Suprapubic skin (tissue), 4 donors: ENCODE measurements at regions not wholly inside any gene's neighbourhood (a gene's known extent, or its start where the extent isn't known, plus 50 kb on each side); places are given as distances from the start of the nearest gene placed in this dataset.
A peak's percentile ranks its signal among the peaks of the same experiment; 100 is the strongest.

Experiments used
- DNase-seq, 2 donors: peaks; one replicate each; pipeline ENCODE4 v3.0.0-alpha.2; 2019; ENCODE audit warnings: low spot score in 2 of 2
- H3K27ac ChIP-seq: fragments of 200-600 bp; sonication (generic); one replicate; pipeline ENCODE4 v1.5.1; 2019
- H3K27me3 ChIP-seq: fragments of 200-600 bp; sonication (generic); one replicate; pipeline ENCODE4 v1.5.1; 2019
- H3K36me3 ChIP-seq: fragments of 200-600 bp; sonication (generic); one replicate; pipeline ENCODE4 v1.5.1; 2019
- H3K4me1 ChIP-seq: fragments of 200-600 bp; sonication (generic); one replicate; pipeline ENCODE4 v1.5.1; 2019
- H3K4me3 ChIP-seq: fragments of 200-600 bp; sonication (generic); one replicate; pipeline ENCODE4 v1.5.1; 2019; ENCODE audit warnings: mild to moderate bottlenecking
- H3K9me3 ChIP-seq: fragments of 200-600 bp; sonication (generic); one replicate; pipeline ENCODE4 v1.5.1; 2019
- CTCF ChIP-seq, 2 donors: fragments of 200-600 bp in 1 of 2; fragments of 450-650 bp in 1 of 2; sonication (generic) in 1 of 2; IDR thresholded peaks; one replicate each; pipeline ENCODE4 v1.5.1; 2016 to 2019; ENCODE audit warnings: antibody characterized with exemption in 2 of 2, mild to moderate bottlenecking in 1 of 2, moderate library complexity in 1 of 2
- EP300 ChIP-seq: sonication (generic); formaldehyde crosslinking; IDR thresholded peaks from one replicate; pipeline ENCODE4 v1.6.1; 2017; ENCODE audit warnings: antibody characterized with exemption
- POLR2A ChIP-seq, 2 donors: fragments of 450-650 bp; IDR thresholded peaks; one replicate each; pipeline ENCODE4 v1.6.1; 2017; ENCODE audit warnings: antibody characterized with exemption in 2 of 2, mild to moderate bottlenecking in 2 of 2, moderate library complexity in 2 of 2
- POLR2AphosphoS5 ChIP-seq, 3 donors: sonication (generic); formaldehyde crosslinking; IDR thresholded peaks; one replicate each; pipeline ENCODE4 v1.6.1; 2017; ENCODE audit warnings: antibody characterized with exemption in 3 of 3
- WGBS: methylation state at CpG from one replicate; pipeline ENCODE4 v1.1.5; 2018; 5-methylcytosine and 5-hydroxymethylcytosine counted together

GRCh38 chr6:26284537-26285142 is 80.4 kb upstream of the BTN3A2 start:
- Histone ChIP-seq H3K9me3 (no peaks in the 10 kb centered on the region), H3K4me1 (peaks cover 15% of the 10 kb centered on the region)
- under 1% methylated on average over 23 of the region's 23 CpGs for WGBS

GRCh38 chr6:26285143-26286134 is 79.6 kb upstream of the BTN3A2 start:
- under 1% methylated on average over 51 of the region's 53 CpGs for WGBS
- TF ChIP-seq EP300 (no peak), POLR2AphosphoS5 (IDR thresholded peaks at IDR 0.05) (peak; percentile 30 to 90 (median 88)), POLR2A (IDR thresholded peaks at IDR 0.05) (peak; percentile 51 to 68), CTCF (IDR thresholded peaks at IDR 0.05) (no peak)
- H3K4me1 ChIP-seq, result peaks cover 15% of the 10 kb centered on the region
- H3K27me3 ChIP-seq, result no peaks in the 10 kb centered on the region
- peak overlapping the region; percentile 95 for H3K27ac ChIP-seq
- DNase-seq, result peak; percentile 98
- H3K36me3 ChIP-seq, result no peaks in the 10 kb centered on the region
- H3K9me3 ChIP-seq, result no peaks in the 10 kb centered on the region
- H3K4me3 ChIP-seq, result peak overlapping the region; percentile 62

More at GRCh38 chr6:26284537-26285142, 80.4 kb upstream of the BTN3A2 start:
- Histone ChIP-seq H3K27me3 (no peaks in the 10 kb centered on the region), H3K36me3 (no peaks in the 10 kb centered on the region), H3K4me3 (peak overlapping the region; percentile 62), H3K27ac (peak overlapping the region; percentile 95)
- TF ChIP-seq POLR2AphosphoS5 (IDR thresholded peaks at IDR 0.05) (no peak), CTCF (IDR thresholded peaks at IDR 0.05) (no peak), EP300 (no peak), POLR2A (IDR thresholded peaks at IDR 0.05) (no peak)
- peak; percentile 80 to 85 for DNase-seq

DNA sequence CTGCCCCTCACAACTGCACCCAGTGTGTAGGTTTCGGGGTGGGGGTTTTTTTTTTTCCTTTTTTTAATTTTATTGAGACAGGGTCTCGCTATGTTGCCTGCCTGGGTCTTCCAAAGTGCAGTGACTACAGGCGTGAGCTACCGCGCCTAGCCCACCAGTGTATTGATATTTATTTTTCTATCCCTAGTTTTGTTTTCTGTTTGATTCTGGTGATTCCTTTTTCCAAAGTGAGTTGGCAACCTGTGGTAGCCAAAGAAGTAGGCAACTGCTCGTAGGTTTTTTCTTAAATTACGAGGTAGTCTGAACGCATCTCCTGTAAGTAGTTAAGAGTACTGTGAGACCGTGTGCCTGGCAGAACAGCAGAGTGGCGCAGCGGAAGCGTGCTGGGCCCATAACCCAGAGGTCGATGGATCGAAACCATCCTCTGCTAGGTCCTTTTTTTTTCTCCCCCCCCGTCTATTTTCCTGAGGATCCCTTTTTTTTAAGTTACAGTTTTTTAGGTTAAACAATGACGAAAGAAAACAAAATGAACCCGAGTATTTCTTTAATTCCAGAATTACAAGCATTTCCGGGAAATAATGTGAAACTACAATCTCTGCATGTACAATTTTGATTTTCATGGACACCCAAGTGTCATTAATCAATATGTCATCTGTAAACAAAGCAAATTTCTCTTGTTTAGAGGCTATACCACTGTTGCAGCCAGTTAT is 78.7 kb upstream of the BTN3A2 start:
- TF ChIP-seq EP300 (no peak), POLR2AphosphoS5 (IDR thresholded peaks at IDR 0.05) (peak; percentile 56 to 95 (median 84))
- peaks cover 15% of the 10 kb centered on the region for H3K4me1 ChIP-seq
- WGBS, result 3% methylated on average over 18 of the region's 18 CpGs
- DNase-seq, result peak in 1 of 2 donors; percentile 80
- H3K27me3 ChIP-seq, result no peaks in the 10 kb centered on the region
- no peaks in the 10 kb centered on the region for H3K36me3 ChIP-seq
- H3K9me3 ChIP-seq, result no peaks in the 10 kb centered on the region
- H3K27ac ChIP-seq, result peak overlapping the region; percentile 95
- peak overlapping the region; percentile 62 for H3K4me3 ChIP-seq

- peaks cover 15% of the 10 kb centered on the region for H3K4me1 ChIP-seq
- no peaks in the 10 kb centered on the region for H3K36me3 ChIP-seq
- 80% methylated on average over 6 of the region's 6 CpGs for WGBS
- no peaks in the 10 kb centered on the region for H3K9me3 ChIP-seq
- no peaks in the 10 kb centered on the region for H3K27me3 ChIP-seq
- no peak overlapping the region for H3K4me3 ChIP-seq
- DNase-seq, result no peak
- TF ChIP-seq CTCF (IDR thresholded peaks at IDR 0.05) (no peak), POLR2A (IDR thresholded peaks at IDR 0.05) (no peak), POLR2AphosphoS5 (IDR thresholded peaks at IDR 0.05) (no peak), EP300 (no peak)
- no peak overlapping the region for H3K27ac ChIP-seq
Observed at GRCh38 chr6:26288155-26288554, 76.8 kb upstream of the BTN3A2 start.

DNA sequence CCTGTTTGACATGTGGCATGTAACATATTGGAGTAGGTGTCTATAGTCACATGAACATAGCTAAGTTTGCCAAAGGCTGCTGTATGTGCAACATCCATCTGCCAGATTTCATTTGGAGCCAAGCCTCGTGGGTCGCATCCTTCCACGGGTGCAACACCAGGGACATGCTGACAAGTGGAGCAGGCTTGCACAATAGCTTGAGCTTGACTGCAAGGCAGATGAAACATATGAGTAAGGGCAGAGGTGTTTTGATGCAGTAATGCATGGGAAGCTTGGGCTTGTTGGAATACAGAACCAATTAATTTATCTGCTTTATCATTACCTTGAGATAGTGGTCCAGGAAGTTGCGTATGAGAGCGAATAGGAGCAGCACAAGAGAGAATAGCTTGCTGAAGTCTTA is 74.1 kb upstream of the BTN3A2 start:
- Histone ChIP-seq H3K36me3 (no peaks in the 10 kb centered on the region), H3K4me1 (no peaks in the 10 kb centered on the region), H3K27me3 (peaks cover 2% of the 10 kb centered on the region), H3K27ac (no peak overlapping the region), H3K4me3 (no peak overlapping the region), H3K9me3 (no peaks in the 10 kb centered on the region)
- TF ChIP-seq EP300 (no peak), CTCF (IDR thresholded peaks at IDR 0.05) (no peak), POLR2A (IDR thresholded peaks at IDR 0.05) (no peak), POLR2AphosphoS5 (IDR thresholded peaks at IDR 0.05) (no peak)
- no peak for DNase-seq
- 48% methylated on average over 5 of the region's 5 CpGs for WGBS
